Epithelial cell of proximal tubule (primary cell): ENCODE measurements at regions not wholly inside any gene's neighbourhood (a gene's known extent, or its start where the extent isn't known, plus 50 kb on each side); places are given as distances from the start of the nearest gene placed in this dataset.

Experiments
- DNase-seq: peaks from one replicate; pipeline ENCODE4 v3.0.0-alpha.2; 2011; ENCODE audit warnings: low read depth
- H3K4me3 ChIP-seq: 2 replicates; pipeline ENCODE4 v1.5.1; 2011; ENCODE audit warnings: low read depth, mild to moderate bottlenecking, low read length
- CTCF ChIP-seq: conservative IDR thresholded peaks from 2 replicates; pipeline ENCODE4 v1.5.1; 2012; ENCODE audit warnings: low read depth, mild to moderate bottlenecking, low read length

- DNase-seq: no peak
- TF ChIP-seq CTCF: no peak
- H3K4me3 ChIP-seq: no peak overlapping the region
Measured at GRCh38 chr4:152218576-152218975, 317.3 kb downstream of the FBXW7 start.

- DNase-seq: no peak
- H3K4me3 ChIP-seq: no peak overlapping the region
- no peak for TF ChIP-seq CTCF
Measured at GRCh38 chr4:152217896-152218295, 318.0 kb downstream of the FBXW7 start.

- TF ChIP-seq CTCF: no peak
- H3K4me3 ChIP-seq: no peak overlapping the region
- DNase-seq: no peak
Measured at GRCh38 chr4:152211936-152212653, 323.8 kb downstream of the FBXW7 start.

- H3K4me3 ChIP-seq: no peak overlapping the region
- TF ChIP-seq CTCF: no peak
- no peak for DNase-seq
Measured at GRCh38 chr4:152209772-152210493, 326.0 kb downstream of the FBXW7 start.

- no peak for TF ChIP-seq CTCF
- H3K4me3 ChIP-seq: no peak overlapping the region
- no peak for DNase-seq
Measured at GRCh38 chr4:152207378-152207720, 328.5 kb downstream of the FBXW7 start.

- no peak for TF ChIP-seq CTCF
- no peak for DNase-seq
- H3K4me3 ChIP-seq: no peak overlapping the region
Measured at GRCh38 chr4:152206646-152207377, 329.1 kb downstream of the FBXW7 start.
